Mononuclear cell (primary cell): ENCODE measurements at regions not wholly inside any gene's neighbourhood (a gene's known extent, or its start where the extent isn't known, plus 50 kb on each side); places are given as distances from the start of the nearest gene placed in this dataset.
"Not testable (repeated sequence)": the region's sequence is repeated elsewhere in the genome, so short reads cannot be mapped to it uniquely, and the experiment has no call there.

ENCODE experiments used
- H3K27me3 ChIP-seq: 2 replicates; pipeline ENCODE4 v1.6.0; 2011; ENCODE audit warnings: low read length, control low read depth; ENCODE audit not compliant: insufficient read depth
- H3K4me1 ChIP-seq: 2 replicates; pipeline ENCODE4 v1.5.1; 2011; ENCODE audit warnings: mild to moderate bottlenecking, low read length, control low read depth; ENCODE audit not compliant: insufficient read depth
- H3K4me3 ChIP-seq: 2 replicates; pipeline ENCODE4 v1.5.1; 2011; ENCODE audit warnings: mild to moderate bottlenecking, low read length, moderate library complexity
- H3K9me3 ChIP-seq: 2 replicates; pipeline ENCODE4 v1.5.1; 2011; ENCODE audit warnings: low read depth, mild to moderate bottlenecking, control low read depth, low read length

GRCh38 chr10:33025039-33025438 lies 67.0 kb upstream of the ITGB1 start:
- Histone ChIP-seq H3K27me3 (no peaks in the 10 kb centered on the region), H3K4me1 (peaks cover 11% of the 10 kb centered on the region), H3K9me3 (no peaks in the 10 kb centered on the region), H3K4me3 (no peak overlapping the region)

GRCh38 chr10:33022691-33023090 lies 64.7 kb upstream of the ITGB1 start:
- H3K4me3 ChIP-seq, result no peak overlapping the region
- no peaks in the 10 kb centered on the region for H3K9me3 ChIP-seq
- H3K4me1 ChIP-seq, result peaks cover 4% of the 10 kb centered on the region
- no peaks in the 10 kb centered on the region for H3K27me3 ChIP-seq

- Histone ChIP-seq H3K9me3 (no peaks in the 10 kb centered on the region), H3K4me3 (no peak overlapping the region), H3K4me1 (no peaks in the 10 kb centered on the region), H3K27me3 (no peaks in the 10 kb centered on the region)
These were observed 64.1 kb upstream of the ITGB1 start for GRCh38 chr10:33022090-33022489.

GRCh38 chr10:33016988-33017387 lies 59.0 kb upstream of the ITGB1 start:
- Histone ChIP-seq H3K27me3 (no peaks in the 10 kb centered on the region), H3K4me1 (no peaks in the 10 kb centered on the region), H3K9me3 (no peaks in the 10 kb centered on the region), H3K4me3 (no peak overlapping the region)

- no peaks in the 10 kb centered on the region for H3K27me3 ChIP-seq
- peaks cover under 1% of the 10 kb centered on the region for H3K4me1 ChIP-seq
- H3K4me3 ChIP-seq, result no peak overlapping the region
- H3K9me3 ChIP-seq, result no peaks in the 10 kb centered on the region
These were observed 57.9 kb upstream of the ITGB1 start for GRCh38 chr10:33015761-33016547.

GRCh38 chr10:33013331-33013730 lies 55.3 kb upstream of the ITGB1 start:
- not testable (repeated sequence) for H3K9me3 ChIP-seq, H3K27me3 ChIP-seq, H3K4me3 ChIP-seq
- peaks cover 13% of the 10 kb centered on the region for H3K4me1 ChIP-seq

GRCh38 chr10:33012306-33012705 lies 54.3 kb upstream of the ITGB1 start:
- Histone ChIP-seq H3K4me1 (peaks cover 13% of the 10 kb centered on the region), H3K4me3 (no peak overlapping the region), H3K9me3 (no peaks in the 10 kb centered on the region), H3K27me3 (no peaks in the 10 kb centered on the region)

- no peak overlapping the region for H3K4me3 ChIP-seq
- H3K27me3 ChIP-seq, result no peaks in the 10 kb centered on the region
- peaks cover 24% of the 10 kb centered on the region for H3K4me1 ChIP-seq
These were observed 52.4 kb upstream of the ITGB1 start for GRCh38 chr10:33010132-33011037.

GRCh38 chr10:33009244-33010131 lies 51.5 kb upstream of the ITGB1 start:
- H3K9me3 ChIP-seq, result no peaks in the 10 kb centered on the region
- H3K4me1 ChIP-seq, result peaks cover 30% of the 10 kb centered on the region
- no peak overlapping the region for H3K4me3 ChIP-seq
- H3K27me3 ChIP-seq, result no peaks in the 10 kb centered on the region

More at GRCh38 chr10:33010132-33011037, 52.4 kb upstream of the ITGB1 start:
- no peaks in the 10 kb centered on the region for H3K9me3 ChIP-seq

- no peaks in the 10 kb centered on the region for H3K9me3 ChIP-seq
- H3K4me3 ChIP-seq, result no peak overlapping the region
- H3K4me1 ChIP-seq, result peaks cover 30% of the 10 kb centered on the region
- no peaks in the 10 kb centered on the region for H3K27me3 ChIP-seq
These were observed 50.6 kb upstream of the ITGB1 start for GRCh38 chr10:33008499-33009243.

GRCh38 chr10:33007731-33008381 lies 49.8 kb upstream of the ITGB1 start:
- not testable (repeated sequence) for H3K4me3 ChIP-seq, H3K9me3 ChIP-seq, H3K27me3 ChIP-seq
- peaks cover 30% of the 10 kb centered on the region for H3K4me1 ChIP-seq
